ENCODE measurements at regions not wholly inside any gene's neighbourhood (a gene's known extent, or its start where the extent isn't known, plus 50 kb on each side); places are given as distances from the start of the nearest gene placed in this dataset.

- Histone ChIP-seq H3K4me3 (ENCODE audit: low read length) (no peak overlapping the region), H3K4me1 (ENCODE audit: control insufficient read depth, insufficient read depth, low read length) (peaks cover 3% of the 10 kb centered on the region), H3K27ac (ENCODE audit: low read depth, low read length) (no peak overlapping the region)
Measured at GRCh38 chr3:177563792-177564191, 366.5 kb upstream of the TBL1XR1 start.

DNA sequence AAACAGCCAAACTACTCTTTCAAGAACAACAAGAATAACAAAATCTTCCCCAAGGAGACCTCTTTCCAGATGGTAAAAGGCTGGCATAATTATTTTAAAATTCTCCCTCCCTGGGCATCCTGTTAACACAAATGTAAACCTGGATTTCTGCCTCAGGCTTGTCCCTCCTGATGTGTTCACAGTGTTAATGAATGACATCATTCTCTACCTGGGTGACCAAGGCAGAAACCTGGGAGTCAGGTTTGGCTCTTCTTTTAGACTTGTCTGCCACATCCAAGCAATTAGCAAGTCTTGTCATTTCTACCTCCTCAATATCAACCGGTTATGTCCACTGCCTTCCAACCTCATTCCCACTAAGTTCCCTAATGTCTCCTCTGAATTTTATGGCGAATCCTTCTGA is 368.7 kb upstream of the TBL1XR1 start:
- no peaks in the 10 kb centered on the region for H3K27me3 ChIP-seq (ENCODE audit: control insufficient read depth, insufficient read depth, low read length)
- peaks cover 3% of the 10 kb centered on the region for H3K4me1 ChIP-seq (ENCODE audit: control insufficient read depth, insufficient read depth, low read length)

More at GRCh38 chr3:177563792-177564191, 366.5 kb upstream of the TBL1XR1 start:
- no peaks in the 10 kb centered on the region for H3K27me3 ChIP-seq (ENCODE audit: control insufficient read depth, insufficient read depth, low read length)
- H3K36me3 ChIP-seq (ENCODE audit: control insufficient read depth, insufficient read depth, low read length) = no peaks in the 10 kb centered on the region
- no peak overlapping the region for H3K9ac ChIP-seq (ENCODE audit: low read length)

DNA sequence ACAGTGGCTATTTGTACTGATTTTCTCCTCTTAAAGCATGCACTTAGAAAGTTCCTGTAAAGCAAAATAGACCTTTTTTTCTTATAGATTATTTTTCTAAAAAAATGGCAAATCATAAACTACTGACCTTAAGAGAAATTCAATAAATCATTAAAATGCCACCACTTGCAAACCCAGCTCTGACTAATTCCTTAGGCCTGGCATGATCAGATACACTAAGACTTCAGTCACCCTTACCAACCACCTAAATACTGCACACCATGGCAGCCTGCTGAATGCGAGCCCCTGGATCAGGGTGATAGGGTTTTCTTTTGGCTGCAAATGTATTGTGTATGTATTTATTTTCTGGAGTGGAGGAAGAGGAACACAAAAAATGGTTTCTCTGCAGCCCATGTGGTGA is 370.6 kb upstream of the TBL1XR1 start:
- Histone ChIP-seq H3K27me3 (ENCODE audit: control insufficient read depth, insufficient read depth, low read length) (no peaks in the 10 kb centered on the region), H3K4me1 (ENCODE audit: control insufficient read depth, insufficient read depth, low read length) (peaks cover 3% of the 10 kb centered on the region), H3K27ac (ENCODE audit: low read depth, low read length) (no peak overlapping the region), H3K36me3 (ENCODE audit: control insufficient read depth, insufficient read depth, low read length) (no peaks in the 10 kb centered on the region), H3K9ac (ENCODE audit: low read length) (no peak overlapping the region), H3K4me3 (ENCODE audit: low read length) (no peak overlapping the region)

More for the DNA sequence above, 368.7 kb upstream of the TBL1XR1 start:
- Histone ChIP-seq H3K36me3 (ENCODE audit: control insufficient read depth, insufficient read depth, low read length) (no peaks in the 10 kb centered on the region), H3K4me3 (ENCODE audit: low read length) (no peak overlapping the region), H3K27ac (ENCODE audit: low read depth, low read length) (no peak overlapping the region), H3K9ac (ENCODE audit: low read length) (no peak overlapping the region)

DNA sequence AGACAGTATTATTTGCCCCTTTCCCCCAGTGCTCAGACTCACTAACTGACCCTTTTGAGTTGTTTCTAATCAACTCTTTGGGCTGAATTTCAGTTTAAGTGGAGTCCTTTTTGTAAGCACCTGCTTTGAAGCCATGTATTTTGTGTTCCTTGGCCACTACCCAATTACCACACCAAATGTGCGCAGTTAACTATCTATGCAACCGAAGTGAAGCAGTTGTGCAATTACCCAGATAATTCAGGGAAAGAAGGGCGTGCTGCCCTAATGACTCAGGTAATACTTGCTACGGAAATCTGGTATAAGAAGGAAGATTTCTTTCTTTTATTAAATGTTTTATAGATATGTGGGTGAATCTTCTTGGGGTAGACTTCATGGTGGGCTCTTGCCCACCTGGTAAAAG is 371.9 kb upstream of the TBL1XR1 start:
- H3K4me3 ChIP-seq (ENCODE audit: low read length) = no peak overlapping the region
- H3K9ac ChIP-seq (ENCODE audit: low read length) = no peak overlapping the region
- H3K27me3 ChIP-seq (ENCODE audit: control insufficient read depth, insufficient read depth, low read length) = no peaks in the 10 kb centered on the region
- H3K4me1 ChIP-seq (ENCODE audit: control insufficient read depth, insufficient read depth, low read length) = no peaks in the 10 kb centered on the region
- no peak overlapping the region for H3K27ac ChIP-seq (ENCODE audit: low read depth, low read length)
- H3K36me3 ChIP-seq (ENCODE audit: control insufficient read depth, insufficient read depth, low read length) = no peaks in the 10 kb centered on the region

DNA sequence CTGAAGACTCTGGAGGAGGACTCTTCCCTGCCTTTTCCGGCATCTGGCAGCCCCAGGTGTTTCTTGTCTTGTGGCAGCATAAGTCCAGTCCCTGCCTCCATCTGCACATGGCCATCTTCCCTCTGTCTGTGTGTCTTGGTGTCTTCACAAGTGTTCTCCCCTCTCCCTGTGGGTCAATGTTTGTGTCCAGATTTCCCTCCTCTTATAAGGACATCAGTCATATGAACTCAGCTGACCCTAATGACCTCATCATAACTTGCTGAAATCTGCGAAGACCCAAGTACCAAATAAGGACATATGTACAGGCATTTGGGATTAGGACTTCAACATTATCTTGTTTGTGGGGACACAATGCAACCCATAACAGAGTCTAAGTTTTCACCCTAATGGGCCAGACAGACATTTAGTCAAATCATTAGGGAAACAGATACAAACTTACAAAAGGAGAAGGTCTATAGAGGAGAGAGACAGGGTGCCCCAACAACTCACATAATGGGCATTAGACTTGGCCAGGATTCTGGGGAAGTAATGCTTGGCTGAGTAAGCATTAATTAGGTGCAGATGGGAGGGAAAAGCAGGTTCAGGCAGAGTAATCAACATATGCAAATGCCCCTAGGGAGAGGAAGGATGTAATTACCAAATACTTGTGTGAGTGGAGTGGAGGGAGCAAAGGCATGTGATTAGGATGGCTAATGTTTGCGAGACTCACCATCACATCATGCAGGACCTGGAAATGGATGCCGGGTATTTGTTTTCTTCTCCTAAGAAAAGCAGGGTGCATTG is 372.8 kb upstream of the TBL1XR1 start:
- Histone ChIP-seq H3K4me3 (ENCODE audit: low read length) (no peak overlapping the region), H3K4me1 (ENCODE audit: control insufficient read depth, insufficient read depth, low read length) (no peaks in the 10 kb centered on the region), H3K36me3 (ENCODE audit: control insufficient read depth, insufficient read depth, low read length) (no peaks in the 10 kb centered on the region), H3K9ac (ENCODE audit: low read length) (no peak overlapping the region), H3K27me3 (ENCODE audit: control insufficient read depth, insufficient read depth, low read length) (no peaks in the 10 kb centered on the region), H3K27ac (ENCODE audit: low read depth, low read length) (no peak overlapping the region)

- no peak overlapping the region for H3K4me3 ChIP-seq (ENCODE audit: low read length)
- H3K27me3 ChIP-seq (ENCODE audit: control insufficient read depth, insufficient read depth, low read length) = no peaks in the 10 kb centered on the region
- no peaks in the 10 kb centered on the region for H3K4me1 ChIP-seq (ENCODE audit: control insufficient read depth, insufficient read depth, low read length)
- H3K9ac ChIP-seq (ENCODE audit: low read length) = no peak overlapping the region
- H3K36me3 ChIP-seq (ENCODE audit: control insufficient read depth, insufficient read depth, low read length) = no peaks in the 10 kb centered on the region
- H3K27ac ChIP-seq (ENCODE audit: low read depth, low read length) = no peak overlapping the region
Measured at GRCh38 chr3:177571271-177571943, 374.1 kb upstream of the TBL1XR1 start.

DNA sequence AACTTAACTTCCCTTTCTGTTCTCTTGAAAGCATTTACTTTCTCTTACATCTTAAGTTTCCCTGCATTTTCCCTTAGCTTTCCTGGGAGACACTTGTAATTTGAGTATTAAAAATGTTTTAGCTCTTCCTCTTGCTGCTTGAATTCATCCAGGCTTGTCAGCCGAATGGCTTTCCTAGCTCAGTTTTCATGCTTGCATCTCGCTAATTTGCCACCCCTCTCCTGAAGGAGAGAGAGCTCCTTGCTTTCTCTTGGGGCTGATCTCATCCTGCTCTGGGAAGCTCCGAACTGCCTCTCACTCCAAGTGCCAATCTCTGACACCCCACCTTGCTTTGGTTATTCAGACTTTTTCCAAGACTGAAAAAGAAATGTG is 374.6 kb upstream of the TBL1XR1 start:
- Histone ChIP-seq H3K4me1 (ENCODE audit: control insufficient read depth, insufficient read depth, low read length) (no peaks in the 10 kb centered on the region), H3K27ac (ENCODE audit: low read depth, low read length) (no peak overlapping the region)

GRCh38 chr3:177574222-177574856 is 377.1 kb upstream of the TBL1XR1 start:
- no peak overlapping the region for H3K9ac ChIP-seq (ENCODE audit: low read length)
- H3K27ac ChIP-seq (ENCODE audit: low read depth, low read length) = no peak overlapping the region
- no peaks in the 10 kb centered on the region for H3K27me3 ChIP-seq (ENCODE audit: control insufficient read depth, insufficient read depth, low read length)
- H3K4me1 ChIP-seq (ENCODE audit: control insufficient read depth, insufficient read depth, low read length) = no peaks in the 10 kb centered on the region
- no peak overlapping the region for H3K4me3 ChIP-seq (ENCODE audit: low read length)
- no peaks in the 10 kb centered on the region for H3K36me3 ChIP-seq (ENCODE audit: control insufficient read depth, insufficient read depth, low read length)

More for the DNA sequence above, 374.6 kb upstream of the TBL1XR1 start:
- Histone ChIP-seq H3K27me3 (ENCODE audit: control insufficient read depth, insufficient read depth, low read length) (no peaks in the 10 kb centered on the region), H3K9ac (ENCODE audit: low read length) (no peak overlapping the region), H3K4me3 (ENCODE audit: low read length) (no peak overlapping the region), H3K36me3 (ENCODE audit: control insufficient read depth, insufficient read depth, low read length) (no peaks in the 10 kb centered on the region)

DNA sequence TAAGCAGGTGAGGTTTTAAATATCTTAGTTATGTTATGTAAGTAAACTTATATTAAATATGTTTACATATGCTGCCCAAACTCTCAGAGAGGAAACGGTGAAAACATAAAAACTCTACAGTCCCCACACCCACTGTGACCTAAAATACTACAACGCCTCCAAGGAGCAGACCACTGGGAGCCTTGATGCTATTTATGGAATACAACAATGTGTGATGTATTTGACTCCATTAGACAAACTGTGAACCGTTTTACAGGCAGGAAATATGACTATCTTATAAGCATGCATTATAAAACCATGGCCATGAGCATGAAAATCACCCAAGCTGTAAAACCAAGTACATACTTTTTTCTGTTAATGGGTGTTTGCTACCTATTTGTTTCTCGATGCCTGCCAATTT is 379.5 kb upstream of the TBL1XR1 start:
- H3K36me3 ChIP-seq (ENCODE audit: control insufficient read depth, insufficient read depth, low read length) = no peaks in the 10 kb centered on the region
- H3K27me3 ChIP-seq (ENCODE audit: control insufficient read depth, insufficient read depth, low read length) = no peaks in the 10 kb centered on the region
- no peak overlapping the region for H3K4me3 ChIP-seq (ENCODE audit: low read length)
- H3K27ac ChIP-seq (ENCODE audit: low read depth, low read length) = no peak overlapping the region
- H3K4me1 ChIP-seq (ENCODE audit: control insufficient read depth, insufficient read depth, low read length) = no peaks in the 10 kb centered on the region
- no peak overlapping the region for H3K9ac ChIP-seq (ENCODE audit: low read length)

DNA sequence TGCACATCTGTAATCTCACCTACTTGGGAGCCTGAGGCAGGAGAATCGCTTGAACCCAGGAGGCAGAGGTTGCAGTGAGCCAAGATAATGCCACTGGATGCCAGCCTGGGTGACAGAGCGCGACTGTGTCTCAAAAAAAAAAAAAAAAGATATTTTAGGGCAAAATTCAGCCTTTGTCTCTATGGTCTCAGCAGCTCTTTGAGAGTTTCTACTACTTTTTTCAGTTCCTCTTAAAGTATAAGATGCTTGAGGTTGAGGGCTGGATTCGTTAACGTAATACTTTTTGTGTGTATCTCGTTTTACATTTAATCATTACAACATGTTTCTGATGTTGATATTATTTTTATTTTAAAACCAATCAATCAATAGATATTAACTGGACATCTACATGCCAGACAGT is 381.2 kb upstream of the TBL1XR1 start:
- Histone ChIP-seq H3K4me3 (ENCODE audit: low read length) (no peak overlapping the region), H3K27ac (ENCODE audit: low read depth, low read length) (no peak overlapping the region), H3K36me3 (ENCODE audit: control insufficient read depth, insufficient read depth, low read length) (no peaks in the 10 kb centered on the region), H3K4me1 (ENCODE audit: control insufficient read depth, insufficient read depth, low read length) (no peaks in the 10 kb centered on the region), H3K27me3 (ENCODE audit: control insufficient read depth, insufficient read depth, low read length) (no peaks in the 10 kb centered on the region), H3K9ac (ENCODE audit: low read length) (no peak overlapping the region)

DNA sequence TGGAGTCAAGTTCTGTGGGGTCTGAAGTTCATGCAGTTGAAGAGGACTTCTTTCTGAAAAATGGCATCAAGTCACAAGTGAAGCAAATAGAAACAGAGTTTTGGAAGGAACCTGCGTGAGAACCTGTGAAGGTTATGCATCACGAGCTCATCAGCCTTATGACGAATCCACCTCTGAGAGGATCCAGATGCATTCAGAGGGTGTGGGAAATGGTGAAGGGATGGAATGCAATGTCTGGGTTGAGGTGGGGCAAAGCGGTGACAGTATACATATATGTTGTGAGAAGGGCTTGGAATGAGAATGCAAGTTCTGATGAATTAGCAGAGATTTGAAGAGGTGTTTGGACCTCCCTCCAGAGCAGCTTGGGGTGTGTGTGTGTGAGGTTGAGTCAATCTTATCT is 382.1 kb upstream of the TBL1XR1 start:
- Histone ChIP-seq H3K27ac (ENCODE audit: low read depth, low read length) (no peak overlapping the region), H3K4me3 (ENCODE audit: low read length) (no peak overlapping the region), H3K27me3 (ENCODE audit: control insufficient read depth, insufficient read depth, low read length) (no peaks in the 10 kb centered on the region), H3K9ac (ENCODE audit: low read length) (no peak overlapping the region), H3K36me3 (ENCODE audit: control insufficient read depth, insufficient read depth, low read length) (no peaks in the 10 kb centered on the region), H3K4me1 (ENCODE audit: control insufficient read depth, insufficient read depth, low read length) (no peaks in the 10 kb centered on the region)

- H3K27ac ChIP-seq (ENCODE audit: low read depth, low read length) = no peak overlapping the region
Measured at GRCh38 chr3:177580437-177580836, 383.2 kb upstream of the TBL1XR1 start.

More at GRCh38 chr3:177580437-177580836, 383.2 kb upstream of the TBL1XR1 start:
- Histone ChIP-seq H3K4me3 (ENCODE audit: low read length) (no peak overlapping the region), H3K9ac (ENCODE audit: low read length) (no peak overlapping the region), H3K4me1 (ENCODE audit: control insufficient read depth, insufficient read depth, low read length) (no peaks in the 10 kb centered on the region), H3K36me3 (ENCODE audit: control insufficient read depth, insufficient read depth, low read length) (no peaks in the 10 kb centered on the region), H3K27me3 (ENCODE audit: control insufficient read depth, insufficient read depth, low read length) (no peaks in the 10 kb centered on the region)

Data from rectal smooth muscle tissue (tissue), 1 donor.